Prostate gland (tissue), 2 donors: ENCODE measurements at regions not wholly inside any gene's neighbourhood (a gene's known extent, or its start where the extent isn't known, plus 50 kb on each side); places are given as distances from the start of the nearest gene placed in this dataset.

ENCODE experiments used
- CTCF ChIP-seq, 4 experiments: fragments of 200-600 bp in 2 of 4; fragments of 450-650 bp in 2 of 4; sonication (generic) in 2 of 4; IDR thresholded peaks; 1 replicate in 3 of 4; 2 replicates in 1 of 4; pipeline ENCODE4 v1.5.1; 2016 to 2019; ENCODE audit warnings: antibody characterized with exemption in 4 of 4, mild to moderate bottlenecking in 2 of 4, moderate library complexity in 2 of 4
- POLR2A ChIP-seq: fragments of 450-650 bp; IDR thresholded peaks from one replicate; pipeline ENCODE4 v1.6.1; 2016; ENCODE audit warnings: antibody characterized with exemption, mild to moderate bottlenecking

- TF ChIP-seq POLR2A (no peak), CTCF (IDR thresholded peaks at IDR 0.05) (no peak)
These were observed 206.1 kb upstream of the SASH1 start for GRCh38 chr6:148136586-148136985.
